GM12892 (cell line): ENCODE measurements at regions not wholly inside any gene's neighbourhood (a gene's known extent, or its start where the extent isn't known, plus 50 kb on each side); places are given as distances from the start of the nearest gene placed in this dataset.

Source experiments
- POLR2A ChIP-seq: IDR thresholded peaks from 2 replicates; pipeline ENCODE4 v1.6.1; 2011; ENCODE audit warnings: low read depth, low read length, control low read depth
- POLR2AphosphoS5 ChIP-seq: IDR thresholded peaks from 2 replicates; pipeline ENCODE4 v1.6.1; 2011; ENCODE audit warnings: low read depth, low read length, control low read depth
- TAF1 ChIP-seq: IDR thresholded peaks from 2 replicates; pipeline ENCODE4 v1.6.1; 2011; ENCODE audit warnings: low read depth, mild to moderate bottlenecking, control low read depth, low read length, borderline replicate concordance

- no peak for TF ChIP-seq POLR2A
- no peak for TF ChIP-seq TAF1
- no peak for TF ChIP-seq POLR2AphosphoS5
Measured at GRCh38 chr2:139825726-139826125, 1045.5 kb upstream of the NXPH2 start.
